ENCODE measurements at regions not wholly inside any gene's neighbourhood (a gene's known extent, or its start where the extent isn't known, plus 50 kb on each side); places are given as distances from the start of the nearest gene placed in this dataset.
"Not testable (repeated sequence)": the region's sequence is repeated elsewhere in the genome, so short reads cannot be mapped to it uniquely, and the experiment has no call there.

DNA sequence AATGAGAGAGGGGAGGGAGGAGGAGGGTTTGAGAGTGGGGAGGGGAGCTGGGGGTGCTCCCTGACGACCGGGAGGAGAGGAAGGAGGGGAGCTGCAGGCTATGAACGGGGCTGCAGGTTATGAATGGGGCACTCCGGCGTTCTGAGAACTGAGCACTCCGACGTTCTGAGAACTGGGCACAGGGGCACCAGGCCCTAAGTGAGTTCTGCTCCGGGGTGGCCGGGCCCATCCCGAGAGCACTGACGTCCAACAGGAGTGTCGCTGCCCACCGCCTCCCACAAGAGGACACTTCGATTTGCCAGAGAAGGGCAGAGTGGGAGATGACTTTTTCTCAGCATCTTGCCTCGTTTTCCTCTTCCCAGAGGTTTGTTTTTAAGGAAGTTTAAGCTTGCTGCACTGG is 204.5 kb upstream of the ZNF469 start:
- WGBS, 3 donors = 80 to 89% (median 88%) methylated on average over 13 to 15 of the region's 15 CpGs
- H3K27ac ChIP-seq (ENCODE audit: low read depth, low read length) = not testable (repeated sequence)

GRCh38 chr16:88178896-88179295 is 203.9 kb upstream of the ZNF469 start:
- H3K27ac ChIP-seq (ENCODE audit: low read depth, low read length) = not testable (repeated sequence)
- WGBS, 3 donors = 77 to 80% (median 78%) methylated on average over 13 to 15 of the region's 15 CpGs

DNA sequence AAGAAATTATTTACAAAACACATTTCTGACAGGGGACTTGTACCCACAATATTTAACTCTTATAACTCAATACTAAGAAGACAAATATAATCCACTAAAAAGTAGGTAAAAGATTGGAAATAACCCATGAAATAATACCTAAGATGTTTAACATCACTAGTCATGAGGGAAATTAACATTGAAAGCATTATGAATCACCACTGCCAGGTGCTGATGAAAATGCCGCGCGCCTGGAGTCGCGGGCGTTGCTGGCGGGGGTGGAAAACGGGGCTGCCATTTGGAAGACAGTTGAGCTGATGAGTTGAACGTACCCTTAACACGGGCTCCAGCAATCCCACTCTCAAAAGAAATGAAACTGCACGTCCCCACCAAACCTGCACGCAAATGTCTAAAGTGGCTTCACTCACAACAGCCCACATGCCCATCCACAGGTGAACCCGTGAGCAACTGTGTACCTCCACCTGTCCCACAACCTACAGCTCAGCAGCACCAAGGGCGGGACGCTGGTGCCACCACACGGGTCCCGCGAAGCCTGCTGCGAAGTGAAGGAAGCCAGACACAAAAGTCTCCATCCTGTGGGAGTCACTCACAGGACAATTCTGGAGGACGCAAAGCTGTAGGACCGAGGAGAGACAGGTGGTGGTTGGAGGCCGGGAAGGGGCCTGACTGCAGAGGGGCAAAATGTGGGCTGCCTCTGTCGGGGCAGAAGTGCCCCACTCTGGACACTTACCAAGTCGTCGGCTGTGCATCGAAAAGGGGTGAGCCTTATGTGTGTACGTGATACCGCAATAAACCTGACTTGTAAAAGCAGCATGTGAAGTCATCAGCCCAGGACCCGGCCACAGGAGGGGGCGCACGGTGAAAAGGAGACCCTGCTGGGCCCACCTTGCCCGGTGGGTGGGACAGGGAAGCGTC is 199.5 kb upstream of the ZNF469 start:
- H3K27ac ChIP-seq (ENCODE audit: low read depth, low read length) = not testable (repeated sequence)
- WGBS, 3 donors = 82 to 88% (median 86%) methylated on average over 33 of the region's 33 CpGs

- not testable (repeated sequence) for H3K27ac ChIP-seq (ENCODE audit: low read depth, low read length)
- WGBS, 3 donors = 82 to 94% (median 88%) methylated on average over 6 to 10 of the region's 14 CpGs
Observed at GRCh38 chr16:88184053-88184452, 198.7 kb upstream of the ZNF469 start.

GRCh38 chr16:88184566-88185355 is 198.0 kb upstream of the ZNF469 start:
- not testable (repeated sequence) for H3K27ac ChIP-seq (ENCODE audit: low read depth, low read length)
- WGBS, 3 donors = 83 to 96% (median 91%) methylated on average over 31 to 33 of the region's 36 CpGs

GRCh38 chr16:88185406-88185805 is 197.4 kb upstream of the ZNF469 start:
- 95 to 99% (median 96%) methylated on average over 8 to 9 of the region's 9 CpGs for WGBS, 3 donors
- not testable (repeated sequence) for H3K27ac ChIP-seq (ENCODE audit: low read depth, low read length)

DNA sequence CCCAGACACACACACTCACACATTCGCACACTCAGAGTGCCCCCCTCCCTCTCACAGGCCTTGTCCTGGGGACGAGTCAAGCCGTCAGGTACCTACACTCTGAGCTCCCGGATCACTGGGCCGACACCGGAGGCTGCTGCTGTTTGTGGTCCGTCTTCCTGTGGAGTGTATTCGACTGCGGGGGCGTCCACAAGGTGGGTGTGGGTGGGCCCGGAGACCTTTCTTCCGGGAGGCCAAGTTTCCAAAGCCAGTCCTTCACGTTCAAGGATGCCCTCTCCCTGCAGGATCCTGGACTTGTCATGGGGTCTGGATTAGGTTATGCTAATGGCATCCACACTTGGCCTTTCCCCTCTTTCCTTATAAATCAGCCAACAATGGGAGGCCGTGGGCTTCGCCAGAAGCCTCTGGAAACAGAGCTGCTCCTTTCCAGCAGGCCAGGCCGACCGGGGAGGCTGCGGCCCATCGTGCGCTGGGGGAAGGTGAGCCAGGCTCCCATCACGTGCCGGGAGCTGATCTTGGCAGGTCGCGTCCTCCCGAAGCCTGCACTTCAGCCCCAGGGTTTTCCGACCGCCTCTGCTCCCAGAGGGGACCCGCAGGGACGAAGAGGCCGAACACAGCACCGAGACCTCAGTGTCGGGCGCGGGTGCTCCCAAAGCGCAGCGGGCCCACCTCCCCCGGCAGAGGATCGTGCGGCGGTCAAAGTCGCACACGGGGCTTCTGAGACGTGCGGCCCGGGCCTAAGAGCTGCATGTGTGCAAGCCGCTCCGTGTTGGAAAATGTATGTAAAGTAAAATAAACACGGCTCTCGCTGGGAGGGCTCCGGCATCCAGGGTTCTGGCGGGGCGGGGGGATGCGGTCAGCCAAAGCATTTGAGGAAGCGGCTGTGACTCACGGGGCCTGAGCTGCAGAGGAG is 196.5 kb upstream of the ZNF469 start:
- H3K27ac ChIP-seq (ENCODE audit: low read depth, low read length) = not testable (repeated sequence)
- 56 to 63% (median 62%) methylated on average over 53 to 55 of the region's 55 CpGs for WGBS, 3 donors

- H3K27ac ChIP-seq (ENCODE audit: low read depth, low read length) = not testable (repeated sequence)
Observed at GRCh38 chr16:88186889-88187870, 195.6 kb upstream of the ZNF469 start.

GRCh38 chr16:88188171-88188895 is 194.4 kb upstream of the ZNF469 start:
- H3K27ac ChIP-seq (ENCODE audit: low read depth, low read length) = not testable (repeated sequence)
- WGBS, 3 donors = 86 to 93% (median 88%) methylated on average over 8 to 13 of the region's 13 CpGs

More at GRCh38 chr16:88186889-88187870, 195.6 kb upstream of the ZNF469 start:
- 78 to 83% (median 82%) methylated on average over 15 to 19 of the region's 27 CpGs for WGBS, 3 donors

DNA sequence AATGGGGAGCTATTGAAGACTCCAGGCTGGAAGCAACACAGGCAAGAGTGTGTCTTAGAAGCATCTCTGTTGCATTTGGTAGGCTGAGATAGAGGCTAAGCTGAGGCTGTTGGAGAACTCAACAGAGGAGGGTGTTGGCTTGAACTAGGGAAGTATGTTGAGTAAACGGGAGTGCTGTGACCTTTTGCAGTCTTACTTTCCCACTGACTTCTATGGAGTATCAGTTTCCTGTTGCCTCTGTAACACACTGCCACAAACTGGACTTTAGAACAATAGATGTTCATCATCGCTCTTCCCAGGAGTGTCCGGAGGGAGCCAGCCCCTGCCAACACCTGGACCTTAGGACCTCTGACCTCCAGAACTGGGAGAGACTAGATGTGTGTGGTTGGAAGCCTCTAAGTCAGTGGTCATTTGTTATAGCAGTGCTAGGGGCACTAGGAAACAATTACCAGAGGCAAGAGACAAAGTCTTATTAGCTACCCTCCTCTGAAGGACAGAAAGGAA is 192.1 kb upstream of the ZNF469 start:
- H3K27ac ChIP-seq (ENCODE audit: low read depth, low read length) = not testable (repeated sequence)
- 63 to 87% (median 66%) methylated on average over 3 of the region's 3 CpGs for WGBS, 3 donors

DNA sequence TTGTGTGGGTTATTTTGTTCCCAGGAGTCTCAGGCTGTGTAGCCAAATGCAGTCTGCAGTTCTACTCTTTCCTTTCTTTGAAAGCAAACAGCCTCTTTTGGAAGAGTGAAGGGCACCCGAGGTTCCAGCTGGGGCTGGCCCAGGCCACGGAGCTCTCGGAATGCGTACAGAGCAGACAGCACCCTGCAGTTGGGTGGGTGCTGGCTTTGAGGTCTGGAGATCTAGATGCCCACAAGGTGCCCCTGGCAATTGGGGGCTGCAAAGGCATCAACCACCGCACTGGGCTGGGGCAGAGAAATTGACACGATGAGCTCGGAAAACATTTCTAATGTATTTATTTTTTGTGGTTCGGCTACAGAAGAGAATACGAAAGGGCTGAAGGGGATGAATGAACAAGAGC is 191.6 kb upstream of the ZNF469 start:
- not testable (repeated sequence) for H3K27ac ChIP-seq (ENCODE audit: low read depth, low read length)
- WGBS, 3 donors = 80 to 88% (median 85%) methylated on average over 8 to 9 of the region's 9 CpGs

- no peak overlapping the region for H3K27ac ChIP-seq (ENCODE audit: low read depth, low read length)
- 78 to 100% (median 100%) methylated on average over 1 of the region's 1 CpG for WGBS, 3 donors
Observed at GRCh38 chr16:88192601-88193000, 190.2 kb upstream of the ZNF469 start.

GRCh38 chr16:88193706-88194396 is 188.9 kb upstream of the ZNF469 start:
- not testable (repeated sequence) for H3K27ac ChIP-seq (ENCODE audit: low read depth, low read length)
- 29 to 39% (median 34%) methylated on average over 11 to 15 of the region's 15 CpGs for WGBS, 3 donors

- 57 to 78% (median 78%) methylated on average over 46 to 47 of the region's 47 CpGs for WGBS, 3 donors
- H3K27ac ChIP-seq (ENCODE audit: low read depth, low read length) = no peak overlapping the region
Observed at GRCh38 chr16:88194397-88195268, 188.1 kb upstream of the ZNF469 start.

GRCh38 chr16:88195269-88195705 is 187.5 kb upstream of the ZNF469 start:
- H3K27ac ChIP-seq (ENCODE audit: low read depth, low read length) = no peak overlapping the region
- 65 to 85% (median 74%) methylated on average over 10 of the region's 10 CpGs for WGBS, 3 donors

Measured in adipose tissue (tissue), 3 donors.